SK-N-SH (cell line): ENCODE measurements at regions not wholly inside any gene's neighbourhood (a gene's known extent, or its start where the extent isn't known, plus 50 kb on each side); places are given as distances from the start of the nearest gene placed in this dataset.

ENCODE experiments used
- CTCF ChIA-PET: fragments of 300-600, 350-600 bp; formaldehyde crosslinking; extraction: SDS; loops from one replicate; lab custom pipeline; 2021; lab: Yijun Ruan, JAX
- POLR2A ChIA-PET: fragments of 350-600 bp; sonication (Branson Sonifier 250); formaldehyde crosslinking; extraction: SDS; loops from one replicate; lab custom pipeline; 2020; ENCODE audit warnings: antibody characterized with exemption, inconsistent platforms; lab: Yijun Ruan, JAX
- DNase-seq: peaks from one replicate; pipeline ENCODE4 v3.0.0; 2012
- H2AFZ ChIP-seq: fragments of 200-600 bp; sonication (generic); 2 replicates; pipeline ENCODE4 v1.8.1; 2016; ENCODE audit warnings: antibody characterized with exemption, mild to moderate bottlenecking, low read depth
- H3F3A ChIP-seq: fragments of 200-600 bp; sonication (generic); replicated peaks from 2 replicates; pipeline ENCODE3; 2016; ENCODE audit warnings: antibody characterized with exemption, mild to moderate bottlenecking; ENCODE audit not compliant: insufficient read depth
- H3K27ac ChIP-seq, 2 experiments: fragments of 200-500 bp in 1 of 2; fragments of 200-600 bp in 1 of 2; sonication (Bioruptor generic) in 1 of 2; sonication (generic), shearing (Covaris generic) in 1 of 2; 2 replicates each; pipeline versions ENCODE4 v1.5.1 to v1.6.1; 2014 to 2016; ENCODE audit warnings: low read depth in 2 of 2, inconsistent platforms in 1 of 2, low read length in 1 of 2, mild to moderate bottlenecking in 1 of 2, mixed read lengths in 1 of 2
- H3K27me3 ChIP-seq: fragments of 200-600 bp; sonication (generic), shearing (Covaris generic); 2 replicates; pipeline ENCODE4 v1.6.1; 2016; ENCODE audit warnings: mixed run types; ENCODE audit not compliant: insufficient read depth
- H3K36me3 ChIP-seq, 2 experiments: fragments of 200-500 bp in 1 of 2; fragments of 200-600 bp in 1 of 2; sonication (Bioruptor generic) in 1 of 2; sonication (generic) in 1 of 2; replicated peaks in 1 of 2; 2 replicates each; pipeline versions ENCODE3 to v1.5.1; 2014 to 2016; ENCODE audit warnings: low read length in 1 of 2, mild to moderate bottlenecking in 1 of 2; ENCODE audit not compliant: insufficient read depth in 2 of 2, control insufficient read depth in 1 of 2
- H3K4me1 ChIP-seq, 2 experiments: fragments of 200-500 bp in 1 of 2; fragments of 200-600 bp in 1 of 2; sonication (Bioruptor generic) in 1 of 2; sonication (generic), shearing (Covaris generic) in 1 of 2; 2 replicates each; pipeline versions ENCODE4 v1.5.1 to v1.6.1; 2014 to 2016; ENCODE audit warnings: low read depth in 1 of 2, low read length in 1 of 2, mixed run types in 1 of 2; ENCODE audit not compliant: insufficient read depth in 2 of 2, control insufficient read depth in 1 of 2
- H3K4me2 ChIP-seq: fragments of 200-600 bp; sonication (generic), shearing (Covaris generic); 2 replicates; pipeline ENCODE4 v1.6.1; 2017; ENCODE audit warnings: mixed run types
- H3K4me3 ChIP-seq, 2 experiments: fragments of 200-500 bp in 1 of 2; fragments of 200-600 bp in 1 of 2; sonication (Bioruptor generic) in 1 of 2; sonication (generic), shearing (Covaris generic) in 1 of 2; 2 replicates each; pipeline versions ENCODE4 v1.5.1 to v1.8.1; 2014 to 2016; ENCODE audit warnings: low read depth in 2 of 2, inconsistent platforms in 1 of 2, low read length in 1 of 2, mild to moderate bottlenecking in 1 of 2, mixed read lengths in 1 of 2, moderate library complexity in 1 of 2
- H3K79me2 ChIP-seq: fragments of 200-600 bp; sonication (generic); 2 replicates; pipeline ENCODE4 v1.8.1; 2017; ENCODE audit warnings: mild to moderate bottlenecking; ENCODE audit not compliant: insufficient read depth
- H3K9ac ChIP-seq: fragments of 200-600 bp; sonication (generic); 2 replicates; pipeline ENCODE4 v1.6.1; 2017; ENCODE audit warnings: mixed run types
- H3K9me2 ChIP-seq: fragments of 200-600 bp; sonication (generic); 2 replicates; pipeline ENCODE4 v1.6.1; 2017; ENCODE audit warnings: mixed run types
- H3K9me3 ChIP-seq: fragments of 200-600 bp; sonication (generic); 2 replicates; pipeline ENCODE4 v1.6.1; 2017; ENCODE audit warnings: mixed run types, mild to moderate bottlenecking, moderate library complexity
- H4K20me1 ChIP-seq: fragments of 200-600 bp; sonication (generic); 2 replicates; pipeline ENCODE4 v1.6.1; 2017; ENCODE audit warnings: mild to moderate bottlenecking, mixed run types; ENCODE audit not compliant: insufficient read depth
- EZH2phosphoT487 ChIP-seq: fragments of 200-600 bp; sonication (generic); IDR thresholded peaks from 2 replicates; pipeline ENCODE4 v1.6.1; 2017; ENCODE audit warnings: low read depth, mixed run types, mild to moderate bottlenecking, antibody characterized with exemption, moderate library complexity, borderline replicate concordance
- IRF3 ChIP-seq: fragments of 150-350 bp; IDR thresholded peaks from 2 replicates; pipeline ENCODE4 v1.6.1; 2016; ENCODE audit warnings: mild to moderate bottlenecking, low read depth, low read length
- MXI1 ChIP-seq: IDR thresholded peaks from 2 replicates; pipeline ENCODE4 v1.6.1; 2012; ENCODE audit warnings: mild to moderate bottlenecking, low read depth, low read length, improper control_type of control experiment
- POLR2AphosphoS5 ChIP-seq: IDR thresholded peaks from 2 replicates; pipeline ENCODE4 v1.6.1; 2012; ENCODE audit warnings: low read depth, low read length
- RAD21 ChIP-seq: IDR thresholded peaks from 2 replicates; pipeline ENCODE4 v1.6.1; 2012; ENCODE audit warnings: mild to moderate bottlenecking, low read length
- SIN3A ChIP-seq: IDR thresholded peaks from 2 replicates; pipeline ENCODE4 v1.6.1; 2012; ENCODE audit warnings: low read depth, mild to moderate bottlenecking, low read length, moderate library complexity, borderline replicate concordance
- USF2 ChIP-seq: fragments of 150-350 bp; IDR thresholded peaks from 2 replicates; pipeline ENCODE4 v1.6.1; 2017; ENCODE audit warnings: antibody characterized with exemption, low read length, low read depth, borderline replicate concordance
- WGBS: methylation state at CpG from one replicate; pipeline ENCODE4 v1.1.6; 2017; ENCODE audit warnings: low lambda C conversion rate; 5-methylcytosine and 5-hydroxymethylcytosine counted together
- TF ChIP-seq, protein P1 (sequence below): IDR thresholded peaks from 2 replicates; pipeline ENCODE4 v1.4.0; 2012; ENCODE audit warnings: low read depth, borderline replicate concordance
- TF ChIP-seq, protein P2 (sequence below): fragments of 200-600 bp; sonication (generic); IDR thresholded peaks from 2 replicates; pipeline ENCODE4 v1.6.1; 2017; ENCODE audit warnings: antibody characterized with exemption, mild to moderate bottlenecking, moderate library complexity

GRCh38 chr2:191481305-191482070 lies 196.4 kb upstream of the NABP1 start (continued):
- TF ChIP-seq, protein P1, sequence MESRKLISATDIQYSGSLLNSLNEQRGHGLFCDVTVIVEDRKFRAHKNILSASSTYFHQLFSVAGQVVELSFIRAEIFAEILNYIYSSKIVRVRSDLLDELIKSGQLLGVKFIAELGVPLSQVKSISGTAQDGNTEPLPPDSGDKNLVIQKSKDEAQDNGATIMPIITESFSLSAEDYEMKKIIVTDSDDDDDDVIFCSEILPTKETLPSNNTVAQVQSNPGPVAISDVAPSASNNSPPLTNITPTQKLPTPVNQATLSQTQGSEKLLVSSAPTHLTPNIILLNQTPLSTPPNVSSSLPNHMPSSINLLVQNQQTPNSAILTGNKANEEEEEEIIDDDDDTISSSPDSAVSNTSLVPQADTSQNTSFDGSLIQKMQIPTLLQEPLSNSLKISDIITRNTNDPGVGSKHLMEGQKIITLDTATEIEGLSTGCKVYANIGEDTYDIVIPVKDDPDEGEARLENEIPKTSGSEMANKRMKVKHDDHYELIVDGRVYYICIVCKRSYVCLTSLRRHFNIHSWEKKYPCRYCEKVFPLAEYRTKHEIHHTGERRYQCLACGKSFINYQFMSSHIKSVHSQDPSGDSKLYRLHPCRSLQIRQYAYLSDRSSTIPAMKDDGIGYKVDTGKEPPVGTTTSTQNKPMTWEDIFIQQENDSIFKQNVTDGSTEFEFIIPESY = no peak
- TF ChIP-seq, protein P2, sequence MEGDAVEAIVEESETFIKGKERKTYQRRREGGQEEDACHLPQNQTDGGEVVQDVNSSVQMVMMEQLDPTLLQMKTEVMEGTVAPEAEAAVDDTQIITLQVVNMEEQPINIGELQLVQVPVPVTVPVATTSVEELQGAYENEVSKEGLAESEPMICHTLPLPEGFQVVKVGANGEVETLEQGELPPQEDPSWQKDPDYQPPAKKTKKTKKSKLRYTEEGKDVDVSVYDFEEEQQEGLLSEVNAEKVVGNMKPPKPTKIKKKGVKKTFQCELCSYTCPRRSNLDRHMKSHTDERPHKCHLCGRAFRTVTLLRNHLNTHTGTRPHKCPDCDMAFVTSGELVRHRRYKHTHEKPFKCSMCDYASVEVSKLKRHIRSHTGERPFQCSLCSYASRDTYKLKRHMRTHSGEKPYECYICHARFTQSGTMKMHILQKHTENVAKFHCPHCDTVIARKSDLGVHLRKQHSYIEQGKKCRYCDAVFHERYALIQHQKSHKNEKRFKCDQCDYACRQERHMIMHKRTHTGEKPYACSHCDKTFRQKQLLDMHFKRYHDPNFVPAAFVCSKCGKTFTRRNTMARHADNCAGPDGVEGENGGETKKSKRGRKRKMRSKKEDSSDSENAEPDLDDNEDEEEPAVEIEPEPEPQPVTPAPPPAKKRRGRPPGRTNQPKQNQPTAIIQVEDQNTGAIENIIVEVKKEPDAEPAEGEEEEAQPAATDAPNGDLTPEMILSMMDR = no peak
- no peak for TF ChIP-seq USF2
- no peak for TF ChIP-seq POLR2AphosphoS5
- TF ChIP-seq IRF3 = no peak
- no peak for TF ChIP-seq MXI1

DNA sequence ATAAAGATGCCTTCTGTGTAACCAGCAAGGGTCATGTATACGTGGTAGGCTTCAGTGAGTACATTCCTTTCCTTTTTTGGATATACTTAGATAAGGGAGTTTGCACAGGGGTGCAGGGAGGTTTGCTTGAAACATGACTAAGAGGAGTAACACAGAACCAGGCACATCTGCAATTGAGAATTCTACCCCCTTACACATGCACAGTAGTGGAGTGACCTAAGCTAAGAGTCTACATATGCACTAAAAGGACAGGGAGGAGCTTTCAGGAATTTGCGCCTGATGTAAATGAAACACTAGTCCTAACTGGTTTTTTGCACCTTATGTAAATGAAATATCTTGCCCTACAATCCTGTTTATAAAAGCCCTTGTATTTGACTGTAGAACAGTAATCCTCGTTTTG lies 194.8 kb upstream of the NABP1 start:
- H3K36me3 ChIP-seq = no peaks in the 10 kb centered on the region
- TF ChIP-seq, protein P2 = no peak
- TF ChIP-seq EZH2phosphoT487 = no peak
- no peak for TF ChIP-seq SIN3A
- TF ChIP-seq RAD21 = no peak
- WGBS = 52% methylated on average over 3 of the region's 3 CpGs
- DNase-seq = no peak
- H4K20me1 ChIP-seq = no peaks in the 10 kb centered on the region
- H3K27ac ChIP-seq = no peak overlapping the region
- CTCF ChIA-PET = no interaction called here
- H3K4me1 ChIP-seq = peaks cover 6 to 17% of the 10 kb centered on the region in 2 experiments
- POLR2A ChIA-PET = no interaction called here
- H3K9me3 ChIP-seq = no peaks in the 10 kb centered on the region; the same call in 1 of the 2 replicates
- H3K27me3 ChIP-seq = no peaks in the 10 kb centered on the region
- no peaks in the 10 kb centered on the region for H3K9me2 ChIP-seq
- no peak overlapping the region for H3K9ac ChIP-seq
- no peak overlapping the region for H3K4me3 ChIP-seq
- peaks cover 11% of the 10 kb centered on the region for H3F3A ChIP-seq
- no peak overlapping the region for H3K4me2 ChIP-seq
- no peaks in the 10 kb centered on the region for H3K79me2 ChIP-seq
- no peak overlapping the region for H2AFZ ChIP-seq
